Daoy (cell line): ENCODE measurements at regions not wholly inside any gene's neighbourhood (a gene's known extent, or its start where the extent isn't known, plus 50 kb on each side); places are given as distances from the start of the nearest gene placed in this dataset.
A peak's percentile ranks its signal among the peaks of the same experiment; 100 is the strongest.
"Not testable (repeated sequence)": the region's sequence is repeated elsewhere in the genome, so short reads cannot be mapped to it uniquely, and the experiment has no call there.

ENCODE experiments used
- DNase-seq: peaks from one replicate; pipeline ENCODE4 v3.0.0-alpha.2; 2015; ENCODE audit warnings: low read depth

DNA sequence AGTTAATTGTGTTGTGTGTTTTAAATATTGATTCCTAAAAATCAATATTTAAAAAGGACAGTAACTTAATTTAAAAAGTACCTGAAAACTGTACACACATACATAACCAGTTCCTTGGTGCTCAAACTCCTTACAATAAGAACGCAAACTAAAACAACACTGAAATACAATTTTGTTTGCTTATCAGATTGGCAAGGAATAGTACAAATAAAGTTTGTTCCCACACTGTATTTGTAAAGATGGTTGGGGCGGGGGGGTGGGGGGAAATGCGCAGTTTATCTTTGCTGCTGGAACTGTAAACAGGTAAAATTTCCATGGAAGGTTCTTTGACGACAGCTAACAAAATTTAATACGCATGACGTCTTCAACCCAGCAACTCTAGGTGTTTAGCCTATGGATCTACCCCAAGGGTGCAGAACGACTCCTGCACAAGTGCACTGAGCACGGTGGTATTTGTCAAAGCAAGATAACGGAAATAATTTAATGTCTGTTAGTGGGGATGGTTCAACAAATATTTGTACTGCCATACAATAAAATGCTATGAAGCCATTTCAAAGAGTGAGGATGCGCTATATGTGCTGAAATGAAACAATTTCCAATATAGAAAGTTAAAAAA, 96.5 kb downstream of the ING1 start:
- no peak for DNase-seq

DNA sequence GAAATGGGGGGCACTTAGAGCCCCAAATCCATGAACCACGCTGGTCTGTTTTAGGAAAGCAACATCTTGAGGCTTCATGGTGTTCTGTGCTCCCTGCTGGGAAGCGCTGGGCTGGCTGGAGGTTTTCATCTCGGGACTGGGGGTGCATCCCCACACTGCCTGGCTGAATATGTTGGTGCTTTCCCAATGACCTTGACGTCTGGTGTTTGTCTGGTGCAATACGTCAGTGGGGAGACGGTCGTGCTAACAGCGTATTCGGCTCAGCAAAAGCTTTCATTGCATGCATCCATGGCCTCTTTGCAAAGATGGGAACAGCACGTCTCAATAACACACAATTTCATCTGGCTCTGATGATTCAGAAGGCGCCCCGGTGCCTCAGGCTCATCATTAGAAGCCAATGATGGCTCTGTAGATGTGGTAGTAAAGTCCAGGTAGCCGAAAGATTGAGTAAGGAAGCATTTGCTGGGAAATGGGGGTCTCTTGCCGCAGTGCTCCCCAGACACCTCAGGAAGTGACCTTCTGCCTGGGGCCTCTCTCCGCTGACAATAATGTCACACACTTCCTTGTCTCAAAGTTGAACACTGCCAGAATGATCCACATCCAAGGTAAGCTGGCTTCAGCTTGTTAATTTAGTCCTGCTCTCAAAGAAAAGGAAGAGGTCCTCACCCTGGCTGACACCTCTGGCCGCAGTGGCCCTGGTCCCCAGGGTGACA, 97.7 kb downstream of the ING1 start:
- no peak for DNase-seq

DNA sequence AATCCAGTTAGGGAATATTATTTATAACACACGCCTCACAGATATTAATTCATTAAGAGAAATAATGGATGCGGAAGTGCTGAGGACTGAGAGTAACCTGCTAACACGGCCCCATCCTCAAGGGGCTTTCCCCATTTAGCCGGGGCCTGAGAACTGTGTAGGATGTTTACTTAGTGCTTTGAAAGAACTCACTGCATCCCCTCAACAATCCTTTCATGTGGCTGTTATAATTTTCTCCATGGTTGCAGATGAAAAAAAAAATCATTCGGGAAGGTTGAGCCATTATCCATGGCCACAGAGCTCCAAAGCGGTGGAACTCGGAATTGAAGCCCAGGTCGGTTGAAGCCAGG, 98.2 kb downstream of the ING1 start:
- no peak for DNase-seq

DNA sequence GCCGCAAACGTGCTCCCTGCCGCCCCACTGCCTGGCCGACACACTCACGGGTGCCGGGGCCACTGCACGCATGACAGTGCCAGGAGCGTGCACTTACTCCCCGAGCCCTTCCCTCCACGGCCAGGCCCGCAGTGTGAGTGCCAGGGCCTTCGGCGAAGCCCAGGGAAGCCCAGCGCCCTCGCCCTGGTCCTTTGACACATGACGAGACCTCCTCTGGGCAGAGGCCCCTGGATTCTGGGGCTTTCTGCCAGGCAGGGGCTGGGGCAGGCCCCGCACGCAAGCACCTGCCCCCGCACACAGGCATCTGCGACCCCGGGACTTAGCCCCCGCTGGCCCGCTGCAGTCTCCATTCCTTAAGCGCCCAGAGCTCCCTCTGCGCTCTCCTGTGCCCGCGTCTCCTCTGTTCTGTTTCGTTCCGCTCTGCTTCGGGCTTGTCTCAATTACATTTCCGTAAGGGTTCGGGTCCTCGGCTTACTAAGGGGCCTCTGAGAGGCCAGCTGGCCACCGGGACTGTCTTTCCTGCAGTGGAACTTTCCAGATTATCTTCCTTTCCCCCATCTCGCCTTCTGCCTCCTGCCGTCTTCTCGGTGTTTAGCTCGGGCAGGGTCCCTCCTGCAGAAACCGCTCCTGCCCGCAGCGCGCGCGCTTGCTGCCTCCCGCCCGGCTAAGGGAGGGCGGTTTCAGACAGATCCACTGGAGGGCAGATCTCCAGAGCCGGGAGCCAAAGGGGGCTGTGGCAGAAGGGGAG, 98.8 kb downstream of the ING1 start:
- DNase-seq, result no peak

DNA sequence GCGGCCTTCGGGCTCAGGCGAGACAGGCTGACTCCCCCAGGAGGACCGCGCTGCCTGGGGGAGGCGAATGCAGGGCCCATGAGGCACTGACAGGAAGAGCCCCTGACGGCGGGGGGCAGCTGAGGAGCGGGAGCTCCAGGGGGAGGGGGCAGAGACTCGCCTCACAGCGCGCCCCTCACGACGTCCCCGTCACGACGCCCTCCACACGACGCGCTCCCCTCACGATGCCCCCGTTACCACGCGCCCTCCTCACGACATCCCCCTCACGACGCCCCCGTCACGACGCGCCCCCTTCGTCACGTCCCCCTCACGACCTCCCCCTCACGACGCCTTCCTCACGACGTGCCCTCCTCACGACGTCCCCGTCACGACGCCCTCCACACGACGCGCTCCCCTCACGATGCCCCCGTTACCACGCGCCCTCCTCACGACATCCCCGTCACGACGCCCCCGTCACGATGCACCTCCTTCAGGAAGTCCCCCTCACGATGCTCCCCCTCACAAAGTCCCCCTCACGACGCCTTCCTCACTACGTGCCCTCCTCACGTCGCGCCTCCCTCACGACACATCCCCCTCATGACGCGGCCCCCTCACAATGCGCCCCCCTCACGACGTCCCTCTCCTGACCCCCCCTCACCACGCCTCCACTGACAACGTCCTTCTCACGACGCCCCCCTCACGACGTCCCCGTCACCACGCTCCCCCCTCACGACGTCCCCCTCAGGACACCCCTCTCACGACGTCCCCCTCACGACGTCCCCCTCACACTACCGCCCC, 99.6 kb downstream of the ING1 start:
- DNase-seq, result no peak

DNA sequence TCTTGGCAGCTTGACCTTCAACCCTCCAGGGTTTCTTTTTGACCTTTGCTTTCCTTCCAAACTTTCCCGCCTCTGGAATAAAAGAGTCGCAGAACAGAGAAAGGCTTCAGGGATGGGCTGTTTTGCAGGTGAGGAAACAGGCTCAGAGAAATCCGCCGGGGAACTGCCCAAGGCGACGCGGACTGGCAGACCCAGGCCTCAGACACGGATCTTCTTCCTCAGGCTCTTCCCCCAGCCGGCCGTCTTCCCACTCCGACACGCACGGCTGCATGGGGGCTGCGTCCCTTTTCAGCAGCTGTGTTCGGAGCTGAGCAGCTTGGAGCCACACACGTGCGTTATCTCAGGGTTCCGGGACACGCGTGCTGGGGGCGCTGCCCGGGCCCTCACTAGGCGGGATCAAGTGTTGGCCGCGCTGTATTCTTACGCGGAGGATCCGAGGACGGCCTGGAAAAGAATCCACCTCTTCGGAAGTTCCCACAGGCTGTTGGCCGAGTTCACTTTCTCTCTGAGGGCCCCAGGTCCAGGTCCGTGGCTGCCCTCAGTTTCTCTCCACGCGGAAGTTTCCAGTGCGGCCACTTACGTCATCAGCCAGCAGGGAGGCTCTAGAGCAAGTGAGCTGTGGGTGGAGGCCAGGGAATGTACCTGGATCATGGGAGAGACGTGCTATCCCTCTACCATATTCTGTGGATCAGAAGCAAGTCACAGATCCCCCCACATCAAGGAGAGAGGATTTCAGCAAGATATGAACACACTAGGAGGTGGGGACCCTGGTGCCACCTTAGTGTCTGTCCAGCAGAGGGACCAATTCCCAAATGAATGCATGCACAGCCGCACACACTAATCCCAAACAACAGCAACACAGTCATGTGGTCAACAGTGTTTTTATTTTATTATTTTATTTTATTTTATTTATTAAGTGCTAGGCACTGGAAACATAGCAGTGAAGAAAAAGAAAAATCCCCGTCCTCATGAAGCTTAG, 100.4 kb downstream of the ING1 start:
- no peak for DNase-seq

DNA sequence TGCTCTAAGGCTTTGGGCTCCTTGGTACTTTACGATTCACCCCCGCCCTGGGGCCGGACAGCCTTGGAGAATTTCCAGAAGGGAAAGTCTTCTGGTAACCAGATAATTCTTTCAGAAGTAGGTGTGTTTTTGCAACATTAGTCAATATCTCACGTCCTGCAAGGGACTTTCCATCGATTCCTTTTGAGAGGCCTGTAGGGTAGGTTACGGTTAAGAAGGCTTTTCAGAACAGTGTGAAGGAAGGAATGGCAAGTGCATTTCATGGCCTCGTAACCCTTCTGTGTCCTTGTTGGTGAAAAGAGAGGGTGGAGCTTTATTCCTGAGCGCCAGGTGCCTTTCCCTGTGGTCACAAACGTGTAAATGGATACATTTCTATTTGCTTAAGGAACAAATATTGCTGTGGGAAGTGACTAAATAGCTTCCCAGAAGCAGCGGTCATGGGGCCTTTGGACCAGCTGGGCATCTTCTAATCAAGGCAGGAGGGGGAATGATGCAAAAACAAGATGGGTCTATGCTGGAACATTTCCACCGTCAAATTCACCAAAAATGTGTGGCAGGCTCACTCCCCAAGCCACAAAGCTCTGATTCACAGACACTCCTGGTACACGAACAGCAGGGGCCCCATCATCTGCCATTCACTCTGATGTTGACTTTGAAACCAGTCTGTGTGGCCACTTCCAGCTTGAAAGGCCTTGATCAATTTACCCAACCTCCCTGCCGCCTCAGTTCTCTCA, 99.2 kb downstream of the ANKRD10 start:
- DNase-seq, result no peak

DNA sequence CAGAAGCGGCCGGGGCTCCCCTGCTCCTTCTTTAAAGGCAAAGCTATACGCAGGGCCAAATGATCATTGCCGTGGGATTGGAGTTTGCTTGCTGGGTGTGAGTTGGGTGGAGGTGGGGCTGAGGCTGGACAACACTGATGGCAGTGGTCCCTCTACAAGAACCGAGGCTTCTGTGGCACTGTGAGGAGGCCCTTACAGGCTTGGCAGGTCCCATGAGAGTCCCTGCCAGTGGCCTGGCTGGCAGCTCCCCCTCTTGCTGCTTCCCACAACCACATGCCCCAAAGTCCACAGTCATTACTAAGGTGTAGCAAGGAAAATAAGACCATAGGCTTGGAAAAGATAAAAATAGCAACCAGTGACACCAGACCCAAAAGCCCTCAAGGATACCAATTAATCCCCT, 98.4 kb downstream of the ANKRD10 start:
- DNase-seq, result no peak

DNA sequence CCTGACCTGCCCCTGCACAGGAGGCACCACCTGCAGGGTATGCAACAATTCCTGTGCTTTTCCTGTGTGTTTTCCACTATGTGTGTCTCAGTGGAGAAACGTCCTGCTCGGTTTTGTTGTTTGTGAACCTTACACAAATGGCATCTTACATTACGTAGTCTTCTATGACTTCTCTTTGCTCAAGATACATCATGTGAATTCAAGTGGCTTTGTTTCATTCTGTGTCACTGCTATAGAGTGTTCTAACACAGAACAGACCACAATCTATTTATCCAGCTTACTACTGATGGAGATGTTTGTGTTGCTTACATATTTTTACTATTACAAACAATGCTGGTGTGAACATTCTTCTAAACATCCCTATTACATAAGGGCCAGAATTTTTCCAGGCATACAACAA, 97.7 kb downstream of the ANKRD10 start:
- DNase-seq, result no peak

DNA sequence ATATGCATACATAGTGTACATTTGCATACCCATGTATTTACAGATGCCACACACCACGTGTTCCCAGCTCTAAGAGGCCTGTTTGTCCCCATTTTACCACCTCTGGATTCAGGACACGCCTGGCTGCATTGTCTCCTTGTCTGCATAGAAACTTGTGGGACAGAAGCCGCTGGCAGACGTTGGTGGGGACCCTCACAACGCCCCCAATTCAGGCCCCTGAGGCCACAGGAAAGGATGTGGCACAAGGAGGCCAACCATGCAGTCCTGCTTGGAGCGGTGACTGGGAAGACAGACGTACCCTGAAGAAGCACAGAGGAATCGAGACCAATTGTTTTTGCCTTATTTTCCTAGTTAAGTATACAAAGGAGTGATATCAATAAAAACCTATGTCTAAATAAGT, 96.1 kb downstream of the ANKRD10 start:
- DNase-seq, result no peak

DNA sequence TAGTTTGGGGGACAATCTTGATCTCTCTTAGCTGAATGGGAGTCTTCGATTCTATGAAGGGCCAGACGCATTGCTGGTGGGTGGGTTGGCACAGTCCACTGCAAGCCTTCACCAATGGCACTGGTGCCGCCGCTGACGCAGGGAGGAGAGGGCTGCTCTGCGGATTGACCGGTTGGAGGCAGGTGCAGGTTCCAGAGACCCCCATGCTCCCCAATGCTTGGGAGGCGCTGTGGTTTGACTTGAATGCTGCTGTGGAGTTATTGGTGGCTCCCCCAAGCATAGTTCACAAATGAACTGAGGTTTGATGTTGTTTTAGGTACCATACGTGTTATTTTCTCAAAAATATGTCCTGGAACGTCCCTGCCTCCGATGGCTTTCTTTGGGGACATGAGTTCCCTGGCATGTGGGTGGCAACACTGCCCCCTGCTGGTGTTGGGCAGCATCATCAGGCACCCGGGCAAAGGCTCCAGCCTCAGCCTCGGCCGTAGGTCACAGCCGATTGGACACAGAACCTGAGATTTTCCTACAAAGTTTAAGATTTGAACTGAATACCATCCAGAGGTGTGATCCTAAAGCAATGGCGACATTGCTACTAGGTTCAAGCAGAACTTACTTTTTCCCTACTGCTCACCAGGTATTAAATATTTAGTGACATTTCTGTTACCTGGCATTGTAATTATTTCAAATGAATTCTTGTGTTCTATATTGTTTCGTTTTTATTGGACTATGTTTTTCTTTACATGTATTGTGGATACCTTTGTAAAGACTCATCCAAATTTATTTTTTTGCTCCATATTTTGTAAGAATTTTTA, 95.5 kb downstream of the ANKRD10 start:
- peak; percentile 71 for DNase-seq

DNA sequence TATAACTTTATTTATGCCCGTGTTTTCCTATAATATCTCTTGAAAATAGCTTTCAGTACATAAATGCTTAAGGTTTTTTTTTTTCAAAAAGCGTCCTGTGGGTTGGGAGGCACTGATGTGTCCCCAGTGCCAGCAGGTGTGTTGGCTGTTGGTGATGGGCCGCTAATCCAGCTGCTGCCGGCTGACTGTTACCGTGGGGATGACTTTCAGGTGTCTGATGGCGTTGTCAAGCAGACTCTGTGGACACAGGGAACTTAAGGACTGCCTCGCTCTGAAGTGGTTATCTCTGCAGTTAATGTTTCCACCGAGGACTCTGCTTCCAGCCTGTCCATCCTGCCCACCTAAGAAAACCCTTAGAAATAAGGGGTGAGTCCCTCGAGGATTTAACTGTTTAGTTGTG, 94.5 kb downstream of the ANKRD10 start:
- no peak for DNase-seq

DNA sequence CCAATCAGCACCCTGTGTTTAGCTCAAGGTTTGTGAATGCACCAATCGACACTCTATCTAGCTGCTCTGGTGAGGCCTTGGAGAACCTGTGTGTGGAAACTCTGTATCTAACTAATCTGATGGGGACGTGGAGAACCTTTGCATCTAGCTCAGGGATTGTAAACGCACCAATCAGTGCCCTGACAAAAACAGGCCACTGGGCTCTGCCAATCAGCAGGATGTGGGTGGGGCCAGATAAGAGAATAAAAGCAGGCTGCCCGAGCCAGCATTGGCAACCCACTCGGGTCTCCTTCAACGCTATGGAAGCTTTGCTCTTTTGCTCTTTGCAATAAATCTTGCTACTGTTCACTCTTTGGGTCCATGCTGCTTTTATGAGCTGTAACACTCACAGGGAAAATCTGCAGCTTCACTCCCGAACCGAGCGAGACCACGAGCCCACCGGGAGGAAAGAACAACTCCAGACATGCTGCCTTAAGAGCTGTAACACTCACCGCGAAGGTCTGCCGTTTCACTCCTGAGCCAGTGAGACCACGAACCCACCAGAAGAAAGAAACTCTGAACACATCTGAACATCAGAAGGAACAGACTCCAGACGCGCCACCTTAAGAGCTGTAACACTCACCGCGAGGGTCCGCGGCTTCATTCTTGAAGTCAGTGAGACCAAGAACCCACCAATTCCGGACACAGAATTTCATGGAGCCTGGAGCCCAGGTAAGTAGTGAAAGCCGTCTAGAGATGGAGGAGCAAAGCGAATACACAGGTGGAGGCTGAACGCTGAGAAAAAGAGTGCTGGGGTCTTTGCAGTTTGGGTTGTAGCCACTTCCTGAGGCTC, 92.8 kb downstream of the ANKRD10 start:
- not testable (repeated sequence) for DNase-seq

DNA sequence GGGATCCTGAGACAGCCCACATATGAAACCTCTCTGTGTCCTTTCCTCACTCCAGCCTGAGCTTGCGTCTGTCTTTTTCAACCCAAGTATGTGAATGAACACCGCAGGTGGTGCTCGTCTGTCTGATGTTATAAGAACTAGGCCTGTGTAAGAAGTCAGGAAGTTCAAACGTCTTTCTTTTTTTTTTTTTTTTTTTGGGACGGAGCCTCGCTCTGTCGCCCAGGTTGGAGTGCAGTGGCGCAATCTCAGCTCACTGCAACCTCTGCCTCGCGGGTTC, 92.3 kb downstream of the ANKRD10 start:
- DNase-seq, result no peak

DNA sequence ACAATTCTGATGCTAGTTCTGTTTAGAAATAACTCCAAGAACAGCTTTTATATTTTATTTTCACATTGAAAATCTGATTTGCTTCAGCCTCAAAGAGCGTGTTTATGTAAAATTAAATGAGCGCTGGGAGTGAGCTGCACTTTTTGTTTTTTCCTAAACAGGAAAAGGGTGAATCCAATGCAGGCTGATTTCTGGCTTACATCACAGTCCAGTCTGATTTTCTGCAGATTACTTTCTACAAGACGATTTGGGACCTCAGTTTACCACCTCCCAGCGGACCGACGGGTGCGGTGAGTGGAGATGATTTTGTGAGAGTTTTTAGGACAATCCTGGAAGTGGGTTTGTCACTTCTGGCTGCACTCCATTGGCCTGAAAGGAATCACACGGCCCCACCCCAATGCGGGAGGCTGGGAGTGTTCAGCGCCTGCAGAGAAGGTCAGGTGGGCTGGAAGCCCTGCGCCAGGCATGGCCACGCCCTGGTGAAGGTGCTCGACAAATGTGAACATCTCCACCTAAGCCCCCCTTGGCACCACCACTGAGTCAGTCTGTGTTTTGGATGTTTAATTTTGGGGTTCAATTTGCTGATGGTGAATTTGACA, 90.1 kb downstream of the ANKRD10 start:
- no peak for DNase-seq

DNA sequence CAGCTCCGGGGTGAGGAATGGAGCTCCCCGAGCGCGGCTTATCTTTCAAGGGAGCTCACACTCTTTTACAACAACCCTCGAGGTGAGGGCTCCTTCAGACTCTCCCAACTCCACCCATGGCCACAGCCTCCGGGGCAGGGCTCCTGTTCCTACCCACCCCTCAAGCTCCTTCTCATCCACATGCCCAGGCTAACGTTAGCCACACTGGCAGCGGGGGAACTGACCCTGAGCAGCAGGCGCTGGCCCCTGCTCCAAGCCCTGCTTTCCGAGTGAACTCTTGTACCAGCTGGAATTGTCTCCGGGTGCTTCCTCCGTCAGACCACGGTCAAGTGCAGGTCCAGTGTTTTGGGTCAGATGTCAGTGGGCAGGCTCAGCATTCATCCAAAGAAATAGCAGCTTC, 89.4 kb downstream of the ANKRD10 start:
- DNase-seq, result no peak

DNA sequence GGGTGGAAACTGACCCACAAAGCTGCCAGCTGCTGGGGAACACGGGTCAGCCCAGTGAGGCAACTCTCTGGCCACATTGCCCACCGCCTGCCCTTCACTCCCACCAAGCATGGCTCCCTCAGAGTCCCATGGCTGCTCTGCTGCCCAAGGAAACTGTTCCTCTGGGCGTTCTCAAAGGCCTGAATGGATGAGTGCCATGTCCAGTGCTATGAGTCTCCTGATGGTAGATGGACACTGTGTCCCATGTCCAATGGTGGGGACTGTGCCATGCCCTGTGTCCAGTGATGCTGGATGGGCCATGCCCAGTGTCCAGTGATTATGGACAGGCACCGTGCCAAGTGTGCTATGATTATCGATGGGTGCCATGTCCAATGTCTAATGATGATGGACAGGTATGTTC, 88.8 kb downstream of the ANKRD10 start:
- DNase-seq, result no peak

DNA sequence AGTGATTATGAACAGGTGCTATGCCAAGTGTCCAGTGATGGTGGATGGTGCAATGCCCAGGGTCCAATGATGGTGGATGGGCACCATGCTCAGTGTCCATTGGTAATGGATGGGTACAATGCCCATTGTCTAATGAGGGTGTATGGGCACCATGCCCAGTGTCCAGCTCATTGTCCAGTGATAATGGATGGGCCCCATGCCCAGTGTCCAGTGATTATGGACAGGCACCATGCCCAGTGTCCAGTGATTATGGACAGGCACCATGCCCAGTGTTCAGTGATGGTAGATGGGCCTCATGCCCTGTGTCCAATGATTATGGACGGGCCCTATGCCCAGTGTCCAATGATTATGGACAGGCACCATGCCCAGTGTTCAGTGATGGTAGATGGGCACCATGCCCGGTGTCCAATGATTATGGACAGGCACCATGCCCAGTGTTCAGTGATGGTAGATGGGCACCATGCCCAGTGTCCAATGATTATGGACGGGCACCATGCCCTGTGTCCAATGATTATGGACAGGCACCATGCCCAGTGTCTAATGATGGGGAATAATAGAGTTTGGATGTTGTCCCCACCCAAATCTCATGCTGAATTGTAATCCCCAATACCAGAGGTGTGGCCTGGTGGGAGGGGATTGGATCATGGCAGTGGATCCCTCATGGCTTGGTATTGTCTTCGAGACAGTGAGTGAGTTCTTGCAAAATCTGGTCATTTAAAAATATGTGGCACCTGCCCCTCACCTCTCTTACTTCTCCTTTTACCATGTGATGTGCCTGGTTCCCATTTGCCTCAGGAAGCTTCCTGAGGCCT, 87.8 kb downstream of the ANKRD10 start:
- no peak for DNase-seq
